Left forelimb (tissue), 1 donor: ENCODE measurements at regions not wholly inside any gene's neighbourhood (a gene's known extent, or its start where the extent isn't known, plus 50 kb on each side); places are given as distances from the start of the nearest gene placed in this dataset.

Experiments
- DNase-seq: peaks from one replicate; pipeline ENCODE4 v3.0.0-alpha.2; 2018; ENCODE audit warnings: low spot score

DNA sequence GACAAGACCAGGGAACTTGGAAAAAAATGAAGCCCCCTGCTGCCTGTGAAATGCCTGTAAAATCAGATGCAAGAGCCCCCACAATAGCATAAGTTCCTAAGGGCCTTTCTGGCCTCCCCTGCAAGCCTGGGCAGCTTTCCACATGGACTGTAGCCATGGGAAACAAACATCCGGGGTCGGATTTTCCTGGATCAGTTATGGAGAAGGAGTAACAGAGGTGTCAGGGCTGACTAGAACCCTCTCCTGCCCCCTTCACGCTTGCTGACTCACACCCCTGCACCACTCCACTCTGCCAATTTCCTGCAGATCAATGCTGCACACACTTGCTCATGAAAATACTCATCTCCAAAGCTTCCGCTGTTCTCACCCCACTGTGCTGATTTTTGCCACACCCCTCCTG, 258.6 kb downstream of the CBLN1 start:
- DNase-seq: no peak

DNA sequence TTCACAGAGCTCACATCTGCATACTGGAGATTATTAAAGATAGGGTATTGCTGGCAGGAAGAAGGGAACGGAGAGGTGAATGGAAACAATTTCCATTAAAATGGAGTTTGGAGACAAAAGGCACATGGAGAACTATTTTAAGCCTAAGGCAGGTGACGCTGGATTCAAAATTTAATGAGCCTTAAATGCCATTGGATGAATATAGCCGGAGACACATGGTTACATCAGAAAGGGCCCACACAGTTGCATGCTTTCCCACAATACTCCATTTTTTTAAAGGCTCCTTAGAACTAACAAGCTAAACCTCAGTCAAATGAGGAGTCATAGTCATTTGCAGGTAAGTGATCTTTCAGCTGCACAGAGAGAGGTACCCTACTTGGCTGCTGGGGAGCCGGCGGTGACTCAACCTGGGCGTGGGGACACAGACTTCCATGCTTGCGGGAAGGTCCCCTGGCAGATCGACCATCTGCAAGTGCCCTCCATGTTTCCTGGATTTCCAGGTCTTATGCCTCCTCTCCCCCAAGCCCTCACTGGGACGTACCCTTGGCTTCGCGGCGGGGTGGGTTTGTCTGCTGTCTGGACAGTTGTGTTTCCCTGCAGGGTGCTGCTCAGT, 259.2 kb downstream of the CBLN1 start:
- DNase-seq: no peak

- DNase-seq: peak; percentile 65
Observed at GRCh38 chr16:49021136-49021535, 260.5 kb downstream of the CBLN1 start.

DNA sequence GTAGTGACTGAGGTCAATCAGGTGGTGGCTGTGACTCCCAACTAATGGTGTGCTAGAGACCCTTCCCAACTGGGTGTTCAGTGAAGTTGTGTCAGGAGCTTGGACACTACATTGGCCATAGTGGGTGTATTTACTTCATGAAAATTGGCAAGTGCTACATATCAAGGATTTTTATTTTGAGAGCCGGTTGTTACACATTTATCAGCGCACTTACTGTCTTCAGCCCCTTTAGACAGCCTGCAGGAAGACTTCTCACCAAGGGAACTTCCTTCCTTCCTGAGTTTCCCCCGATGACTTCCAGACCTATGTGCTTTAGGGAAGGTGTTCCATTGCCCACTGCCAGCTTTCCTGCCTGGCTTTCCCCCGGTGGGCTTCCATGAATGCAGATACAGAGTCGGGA, 261.2 kb downstream of the CBLN1 start:
- peak; percentile 44 for DNase-seq

GRCh38 chr16:49019831-49020230, 261.8 kb downstream of the CBLN1 start:
- DNase-seq: peak; percentile 45

DNA sequence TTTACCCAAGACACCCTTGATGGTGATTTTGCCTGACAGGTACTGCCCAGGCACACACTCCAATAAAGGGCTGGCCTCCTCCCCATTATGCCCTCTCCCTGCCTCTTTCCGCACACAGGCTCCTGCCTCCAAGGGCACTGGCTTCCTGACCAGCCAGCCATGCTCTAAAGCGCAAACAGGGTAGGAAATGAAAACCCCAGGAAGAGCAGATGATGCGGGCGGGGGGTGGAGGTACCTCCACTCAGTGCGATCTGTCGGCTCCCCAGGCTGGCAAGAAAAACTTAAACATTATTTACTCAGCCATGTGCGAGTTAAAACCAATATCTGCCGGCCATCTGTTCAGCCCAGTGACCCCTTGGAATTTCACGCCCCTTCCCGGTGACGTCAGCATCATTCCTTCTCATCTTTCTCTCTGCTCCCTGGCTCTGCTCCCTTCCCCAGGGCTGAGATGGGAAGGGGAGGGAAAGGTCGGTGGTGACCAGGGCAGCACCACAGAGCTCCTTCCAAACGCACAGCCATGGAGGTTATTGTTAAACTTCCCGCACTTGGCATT, 262.5 kb downstream of the CBLN1 start:
- peak; percentile 68 for DNase-seq

DNA sequence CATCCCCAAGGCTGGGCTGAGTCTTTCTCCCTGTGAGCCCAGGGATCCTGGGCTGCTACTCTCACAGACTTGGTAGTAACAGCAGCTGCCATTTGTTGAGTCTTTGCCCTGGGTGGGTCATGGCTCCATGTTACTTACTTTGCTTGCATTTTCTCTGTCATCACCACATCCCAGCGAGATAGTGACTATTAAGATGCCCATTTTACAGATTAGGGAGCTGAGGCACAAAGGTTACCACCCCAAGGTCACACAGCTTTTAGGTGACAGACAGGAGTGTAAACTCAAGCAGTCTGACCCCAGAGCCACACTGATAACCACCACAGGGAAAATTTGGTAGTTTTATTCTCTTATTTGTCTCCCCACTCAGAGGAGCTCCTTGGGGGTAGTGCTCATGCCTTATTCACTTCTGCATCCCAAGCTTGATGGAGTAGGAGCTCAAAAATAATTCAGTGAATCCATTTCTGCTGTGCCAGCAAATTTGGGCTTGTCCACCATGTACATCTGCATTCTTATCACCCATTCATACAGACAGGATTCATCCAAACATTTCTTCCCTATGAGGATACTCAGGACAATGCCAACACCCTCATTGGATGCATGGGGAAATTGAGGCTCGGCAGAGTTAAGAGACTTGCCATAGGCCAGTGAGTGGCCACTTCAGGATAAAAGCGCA, 263.2 kb downstream of the CBLN1 start:
- no peak for DNase-seq

DNA sequence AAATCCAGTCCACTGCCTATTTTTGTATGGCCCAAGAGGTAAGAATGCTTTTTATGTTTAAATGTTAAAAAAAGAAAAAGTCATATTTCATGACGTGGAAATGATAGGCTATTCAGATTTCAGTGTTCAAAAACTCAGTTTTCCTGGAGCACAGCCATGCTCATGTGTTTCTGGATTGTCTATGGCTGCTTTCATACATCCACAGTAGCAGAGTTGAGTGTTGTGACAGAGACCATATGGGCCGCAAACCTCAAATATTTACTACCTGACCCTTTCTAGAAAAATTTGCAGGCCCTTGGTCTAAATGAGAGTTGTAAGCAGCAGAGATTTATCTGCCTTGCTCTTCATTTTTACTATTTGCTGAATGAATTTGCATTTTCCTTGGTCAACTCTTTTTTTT, 264.1 kb downstream of the CBLN1 start:
- DNase-seq: peak; percentile 34

GRCh38 chr16:49016461-49016860, 265.2 kb downstream of the CBLN1 start:
- DNase-seq: peak; percentile 45

DNA sequence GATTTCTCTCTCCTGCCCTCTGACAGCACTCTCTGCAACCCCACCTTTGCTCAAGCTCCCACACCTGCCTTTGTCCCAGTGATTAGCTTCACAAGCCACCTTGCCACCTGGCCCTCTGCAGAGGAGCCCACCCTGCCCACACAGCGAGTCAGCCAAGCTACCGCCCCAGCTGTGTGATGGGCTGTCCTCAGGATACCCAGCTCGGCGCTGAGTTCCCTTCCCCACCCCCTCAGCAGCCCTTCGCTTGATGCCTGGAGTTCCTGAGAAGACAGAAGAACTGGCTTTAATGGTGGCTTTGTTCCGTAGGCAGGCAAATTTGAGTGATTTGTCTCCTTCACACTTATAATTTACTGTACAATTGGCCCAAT, 266.4 kb downstream of the CBLN1 start:
- DNase-seq: peak; percentile 23

GRCh38 chr16:49014277-49015224, 267.1 kb downstream of the CBLN1 start:
- peak; percentile 55 for DNase-seq

DNA sequence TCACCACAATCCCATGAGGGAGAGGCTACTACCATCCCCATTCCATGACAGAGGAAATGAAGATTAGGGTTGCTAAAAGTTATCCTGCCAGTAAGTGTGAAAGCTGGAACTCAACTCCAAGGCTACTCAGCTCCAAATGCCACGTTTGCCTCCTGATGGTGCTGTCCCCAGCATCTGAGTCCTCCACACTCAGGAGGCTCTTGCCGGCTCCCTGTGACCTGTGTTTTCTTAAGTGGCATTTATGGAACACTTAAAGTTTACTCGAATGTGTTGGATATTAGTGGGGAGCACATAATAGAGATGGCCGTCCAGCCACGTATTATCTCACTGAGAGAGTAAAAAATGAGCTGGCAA, 267.9 kb downstream of the CBLN1 start:
- DNase-seq: peak; percentile 28

DNA sequence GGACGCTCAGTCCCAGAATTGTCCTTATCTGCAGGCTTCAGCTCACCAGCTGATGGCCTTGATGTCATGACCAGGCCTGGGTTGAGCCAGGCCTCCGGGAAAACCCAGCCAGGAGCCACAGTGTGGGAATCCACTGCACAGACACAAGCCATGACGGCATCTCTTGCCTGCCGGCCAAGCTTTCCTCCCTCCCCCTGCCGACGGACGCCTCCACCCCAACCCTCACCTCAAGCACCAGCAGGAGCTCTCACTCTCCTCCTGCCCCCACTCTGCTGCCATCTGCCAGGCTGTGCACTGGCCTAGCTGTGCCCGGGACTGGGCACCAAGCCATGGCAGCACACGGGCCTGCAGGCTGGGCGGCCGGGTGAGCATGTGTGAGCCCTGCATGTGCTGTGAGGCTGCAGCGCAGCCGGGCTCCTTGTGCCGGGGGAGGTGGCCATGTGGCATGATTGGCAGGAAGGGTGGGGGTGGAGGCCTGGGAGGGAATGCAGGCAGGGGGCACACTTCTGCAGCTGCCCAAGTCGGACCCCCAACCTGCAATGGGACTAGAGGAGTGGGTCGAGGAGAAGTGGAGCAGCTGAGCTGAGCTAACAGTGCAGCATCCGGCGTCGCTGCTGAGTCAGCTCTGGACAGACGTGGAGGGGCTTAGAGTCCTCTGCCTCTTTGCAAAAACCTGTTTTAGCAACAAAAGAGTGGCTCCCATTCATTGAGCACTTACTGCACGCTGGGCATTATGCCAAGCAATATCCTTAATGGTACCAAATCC, 268.5 kb downstream of the CBLN1 start:
- peak; percentile 66 for DNase-seq

- no peak for DNase-seq
Observed at GRCh38 chr16:49011901-49012300, 269.7 kb downstream of the CBLN1 start.

GRCh38 chr16:49010879-49011278, 270.8 kb downstream of the CBLN1 start:
- DNase-seq: no peak

GRCh38 chr16:49010396-49010795, 271.2 kb downstream of the CBLN1 start:
- DNase-seq: no peak

DNA sequence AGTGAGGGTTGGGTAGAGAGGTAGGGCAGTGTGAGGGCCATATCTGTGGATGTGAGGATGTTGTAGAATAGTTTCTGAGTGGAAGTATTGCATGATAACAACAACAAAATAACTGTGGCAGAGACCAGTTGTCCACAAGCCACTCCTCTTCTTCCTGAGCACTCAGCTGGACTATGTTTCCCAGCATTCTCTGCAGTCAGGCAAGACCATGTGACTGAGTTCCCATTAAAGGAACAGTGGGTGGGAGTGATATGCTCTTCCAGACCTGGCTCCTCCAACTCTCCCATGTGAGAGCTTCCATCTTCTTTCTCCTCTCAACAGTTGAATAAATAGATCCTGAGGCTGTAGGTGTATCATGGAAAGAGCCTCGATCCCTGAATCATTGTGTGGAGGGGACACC, 272.4 kb downstream of the CBLN1 start:
- no peak for DNase-seq

- DNase-seq: no peak
Observed at GRCh38 chr16:49003992-49004391, 277.6 kb downstream of the CBLN1 start.

GRCh38 chr16:49003022-49003421, 278.6 kb downstream of the CBLN1 start:
- no peak for DNase-seq

DNA sequence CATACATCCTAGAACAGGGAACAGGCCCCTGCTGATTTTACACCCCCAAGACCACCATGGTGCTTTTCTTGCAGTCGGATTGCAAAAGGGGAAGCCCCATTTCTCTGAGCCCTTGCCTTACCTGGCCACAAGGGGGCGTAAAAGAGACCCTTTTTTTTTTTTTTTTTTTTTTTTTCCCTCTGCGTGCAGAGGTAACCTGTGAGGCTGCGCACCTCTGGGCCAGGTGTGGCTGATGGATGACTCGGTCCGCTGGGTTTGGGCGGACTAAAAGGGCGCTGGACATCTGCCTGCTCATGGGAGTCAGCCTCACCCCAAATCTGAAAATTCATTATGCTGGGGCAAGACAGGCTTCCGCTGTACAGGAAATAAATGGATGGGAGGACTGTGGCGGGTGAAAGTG, 281.0 kb downstream of the CBLN1 start:
- no peak for DNase-seq

- no peak for DNase-seq
Observed at GRCh38 chr16:48999508-48999907, 282.1 kb downstream of the CBLN1 start.

DNA sequence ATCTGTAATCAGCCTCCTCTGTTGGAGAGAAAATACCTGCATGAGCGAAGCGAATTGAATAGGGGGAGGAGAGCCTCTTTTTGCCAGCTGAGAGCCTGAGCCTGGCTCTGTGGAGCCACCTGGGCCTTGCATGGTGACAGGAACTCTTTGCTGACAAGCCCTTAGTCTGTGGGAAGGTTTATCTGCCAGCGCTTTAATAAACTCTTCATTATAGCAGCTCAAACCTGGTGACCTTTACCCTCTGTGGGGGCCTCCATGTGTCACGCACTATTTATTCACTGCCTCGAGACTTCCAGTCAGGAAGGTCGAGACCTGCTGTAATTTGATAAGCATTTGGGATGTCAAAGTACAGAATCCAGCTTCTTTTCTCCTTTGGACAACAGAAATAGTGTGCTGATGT, 282.6 kb downstream of the CBLN1 start:
- no peak for DNase-seq
